GM18520 (cell line): ENCODE measurements at regions not wholly inside any gene's neighbourhood (a gene's known extent, or its start where the extent isn't known, plus 50 kb on each side); places are given as distances from the start of the nearest gene placed in this dataset.
"Not testable (repeated sequence)": the region's sequence is repeated elsewhere in the genome, so short reads cannot be mapped to it uniquely, and the experiment has no call there.

Experiments used
- ATAC-seq: cut with Tn5 transposase; IDR thresholded peaks from one replicate; pipeline ENCODE4 v1.9.1; 2021; ENCODE audit not compliant: unreplicated experiment

DNA sequence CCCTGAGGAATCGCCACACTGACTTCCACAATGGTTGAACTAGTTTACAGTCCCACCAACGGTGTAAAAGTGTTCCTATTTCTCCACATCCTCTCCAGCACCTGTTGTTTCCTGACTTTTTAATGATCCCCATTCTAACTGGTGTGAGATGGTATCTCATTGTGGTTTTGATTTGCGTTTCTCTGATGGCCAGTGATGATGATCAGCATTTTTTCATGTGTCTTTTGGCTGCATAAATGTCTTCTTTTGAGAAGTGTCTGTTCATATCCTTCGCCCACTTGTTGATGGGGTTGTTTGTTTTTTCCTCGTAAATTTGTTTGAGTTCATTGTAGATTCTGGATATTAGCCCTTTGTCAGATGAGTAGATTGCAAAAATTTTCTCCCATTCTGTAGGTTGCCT lies 223.5 kb downstream of the MAF start:
- ATAC-seq, result not testable (repeated sequence)

DNA sequence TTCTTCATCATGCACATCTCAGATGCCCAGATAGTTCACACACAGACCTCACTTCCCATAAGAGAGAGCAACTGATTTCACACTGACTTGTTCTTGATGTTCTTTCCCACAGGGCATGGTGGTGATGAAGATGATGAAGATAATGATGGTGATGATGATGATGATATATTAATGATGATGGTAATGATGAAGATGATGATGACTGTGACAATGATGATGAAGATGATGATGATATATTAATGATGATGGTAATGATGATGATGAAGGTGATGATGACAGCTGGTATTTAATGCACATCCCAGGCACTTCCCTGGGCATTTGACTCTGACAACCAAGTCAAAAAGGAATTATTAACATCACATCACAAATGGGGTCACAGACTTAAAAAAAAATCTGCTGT lies 225.2 kb downstream of the MAF start:
- ATAC-seq, result no peak

DNA sequence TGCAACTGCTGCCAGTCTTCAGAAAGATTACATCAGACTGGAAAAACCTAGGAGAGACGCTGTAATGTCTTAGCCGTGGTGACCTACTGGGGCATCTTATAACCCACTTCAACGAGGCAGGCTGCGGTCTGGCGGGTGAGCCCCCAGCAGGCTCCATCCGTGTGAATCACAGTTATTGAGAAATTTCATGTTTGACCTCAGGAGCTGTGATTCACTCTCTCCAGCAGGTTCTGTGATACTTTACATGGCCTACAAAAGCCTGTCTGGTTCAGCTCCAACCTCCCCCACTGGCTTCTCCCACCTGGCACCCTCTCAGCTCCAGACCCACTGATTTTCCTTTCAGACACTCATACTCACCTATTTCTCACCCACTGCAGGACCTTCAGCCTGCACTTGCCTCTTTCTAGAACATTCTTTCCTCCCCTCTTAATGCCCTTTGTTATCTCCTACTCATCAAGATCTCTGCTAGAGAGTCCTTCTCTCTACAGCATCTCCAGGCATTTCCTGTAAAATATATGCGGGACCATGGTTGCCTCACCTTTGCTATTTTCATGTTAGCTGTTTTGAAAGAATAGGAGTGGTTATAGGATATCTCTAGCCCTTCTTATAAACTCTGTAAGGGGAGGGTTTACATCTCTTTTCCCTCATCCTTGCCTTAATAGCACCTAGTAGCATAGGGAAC lies 227.9 kb downstream of the MAF start:
- no peak for ATAC-seq

DNA sequence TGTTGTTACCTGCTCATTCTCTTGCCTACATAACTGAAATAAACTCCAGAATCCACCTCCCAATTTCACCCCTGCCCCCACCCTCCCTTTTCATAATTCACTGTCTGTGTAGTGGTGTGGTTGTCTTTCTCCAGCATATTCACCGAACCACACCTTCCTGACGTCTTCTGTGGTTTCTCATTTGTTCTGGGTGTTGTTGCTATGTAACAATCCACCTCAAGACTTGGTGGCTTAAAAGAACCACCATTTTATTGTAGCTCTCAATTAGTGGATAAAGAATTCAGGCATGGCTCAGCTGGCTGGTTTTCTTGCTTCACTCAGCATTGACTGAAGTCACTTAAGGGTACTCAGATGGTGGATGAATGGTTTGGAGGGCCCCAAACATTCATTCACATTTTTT lies 229.8 kb downstream of the MAF start:
- ATAC-seq, result no peak

DNA sequence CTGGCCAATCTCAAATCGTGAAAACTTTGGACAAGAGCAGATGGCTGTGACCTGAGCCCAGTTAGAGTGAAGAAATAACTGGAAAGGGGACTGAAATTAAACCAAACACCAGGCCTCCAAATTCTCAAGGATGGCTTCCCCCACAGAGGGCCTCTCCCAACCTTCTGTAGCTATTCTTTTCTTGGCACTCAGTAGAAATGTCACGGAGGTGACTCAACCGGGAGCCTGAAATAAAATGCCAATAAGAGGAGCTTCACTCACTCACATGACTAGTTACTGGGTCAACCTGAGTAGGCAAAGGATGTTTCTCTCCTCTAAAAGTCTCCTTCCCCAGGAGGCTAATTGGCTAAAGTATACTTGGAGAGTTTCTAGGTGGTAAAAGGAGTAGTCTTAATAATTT lies 230.7 kb downstream of the MAF start:
- ATAC-seq, result no peak

DNA sequence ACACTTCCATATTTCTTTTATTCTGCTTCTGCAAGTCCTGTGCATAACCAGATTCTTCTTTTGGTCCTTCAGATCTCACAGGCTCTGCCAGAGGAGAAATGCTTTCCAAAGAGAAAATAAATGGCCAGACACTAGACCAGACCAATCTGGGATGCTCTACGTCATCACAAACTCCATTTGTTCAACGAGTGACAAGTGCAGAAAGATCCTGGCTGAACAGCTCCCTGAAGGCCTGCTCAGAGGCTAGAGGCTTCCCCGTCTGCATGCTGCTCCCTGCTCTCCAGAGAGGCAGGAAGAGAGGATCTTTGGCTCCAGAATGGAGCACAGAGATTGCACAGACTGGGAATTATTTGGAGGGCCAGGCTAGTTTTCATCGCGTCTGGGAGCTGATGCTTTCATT lies 232.7 kb downstream of the MAF start:
- ATAC-seq, result no peak

DNA sequence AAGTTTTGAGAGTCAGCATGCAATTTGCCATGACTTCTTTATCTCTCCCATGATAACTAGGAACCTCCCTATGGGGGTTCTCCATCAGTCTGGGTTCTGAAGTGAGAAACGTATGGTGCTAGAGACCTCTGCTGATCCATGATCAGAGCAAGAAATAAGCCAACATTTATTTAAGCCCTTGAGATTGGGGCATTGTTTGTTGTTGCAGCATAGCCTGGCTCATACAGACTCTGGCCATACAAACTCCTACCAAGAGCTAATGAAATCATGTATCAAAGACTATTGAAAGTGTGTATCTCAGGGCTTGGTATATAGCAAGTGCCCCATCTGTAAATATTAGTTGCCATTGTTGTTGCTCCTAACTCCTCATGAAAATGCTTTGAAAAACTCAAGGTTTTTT lies 233.9 kb downstream of the MAF start:
- ATAC-seq, result no peak

DNA sequence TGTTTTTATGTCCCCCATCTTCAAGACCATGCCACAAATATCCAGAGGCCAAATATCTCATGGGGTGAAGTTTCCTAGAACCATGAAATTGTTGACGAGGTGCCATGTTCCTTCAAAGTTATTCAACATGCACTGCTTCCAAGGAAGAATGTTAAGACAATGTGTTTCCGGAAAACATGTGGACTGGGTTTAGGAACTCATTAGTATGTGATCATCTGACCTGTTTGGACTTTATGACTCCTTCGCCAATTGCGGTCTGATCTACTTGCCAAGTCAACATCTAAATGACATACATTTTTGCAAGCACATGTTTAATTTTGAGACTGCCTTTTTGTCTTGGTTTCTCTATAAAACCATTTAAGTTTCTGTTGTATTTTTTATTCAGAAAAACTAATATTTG lies 234.8 kb downstream of the MAF start:
- ATAC-seq, result no peak

DNA sequence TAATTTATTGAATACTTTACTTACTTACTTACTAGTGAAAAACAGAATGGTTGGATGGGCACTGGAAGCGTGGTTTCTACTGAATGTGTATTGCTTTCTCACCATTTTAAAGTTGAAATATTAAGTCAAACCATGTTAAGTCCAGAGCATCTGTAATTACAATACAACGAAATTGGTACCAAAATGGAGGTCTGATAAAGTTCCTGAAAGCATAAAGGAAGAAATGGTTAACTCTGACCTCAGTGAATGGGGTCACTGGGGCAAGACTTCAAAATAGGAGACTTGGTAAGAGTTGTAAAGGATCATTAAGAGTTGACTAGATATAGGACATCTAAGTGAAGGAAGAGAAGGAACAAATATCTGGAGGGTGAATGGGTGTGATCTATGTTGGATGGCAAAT lies 237.1 kb downstream of the MAF start:
- no peak for ATAC-seq

DNA sequence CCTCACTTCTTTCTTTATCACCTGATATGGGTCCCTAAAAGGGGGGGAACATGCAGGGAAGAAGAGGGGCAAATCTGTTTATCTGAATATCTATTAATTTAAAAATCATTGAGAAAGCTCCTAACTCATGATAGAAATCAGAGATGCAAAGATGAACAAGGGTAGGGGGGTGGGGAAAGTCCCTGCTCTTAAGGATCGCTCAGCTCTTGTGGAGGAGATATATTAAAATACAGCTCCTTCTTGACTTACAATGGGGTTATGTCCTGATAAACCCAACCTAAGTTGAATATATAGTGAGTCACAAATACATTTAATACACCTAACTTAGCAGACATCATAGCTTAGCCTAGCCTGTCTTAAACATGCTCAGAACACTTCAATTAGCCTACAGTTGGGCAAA lies 237.5 kb downstream of the MAF start:
- ATAC-seq, result no peak

DNA sequence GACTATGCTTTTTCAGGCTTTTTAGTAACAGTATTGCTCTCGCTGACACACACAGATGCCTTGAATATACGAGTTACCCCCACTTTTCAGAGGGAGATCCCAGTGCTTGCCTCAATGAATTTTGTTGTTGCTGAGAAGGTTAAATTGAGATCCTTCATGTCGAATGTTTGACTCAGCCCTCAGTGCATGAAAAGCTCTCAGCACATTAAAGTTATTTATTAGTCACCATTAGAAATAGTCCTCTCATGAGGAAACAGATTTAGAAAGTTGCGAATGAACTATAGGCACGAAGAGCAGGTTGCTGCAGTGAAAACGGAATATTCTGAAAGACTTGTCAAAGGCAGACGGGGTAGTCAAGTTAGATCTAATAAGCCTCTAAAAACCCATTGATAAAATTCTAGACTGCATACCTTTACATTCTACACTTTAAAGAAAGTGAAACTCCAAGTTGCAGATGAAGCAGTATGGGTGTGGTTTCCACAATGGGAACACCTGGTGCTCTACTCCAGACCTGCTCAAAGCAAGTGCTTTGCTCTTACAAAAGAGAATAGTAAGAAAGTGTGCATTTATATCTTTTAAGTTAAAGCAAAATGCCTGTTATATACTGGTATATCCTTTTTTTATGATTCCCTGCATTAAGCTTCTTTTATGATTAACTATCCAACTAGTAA lies 238.1 kb downstream of the MAF start:
- ATAC-seq, result no peak

DNA sequence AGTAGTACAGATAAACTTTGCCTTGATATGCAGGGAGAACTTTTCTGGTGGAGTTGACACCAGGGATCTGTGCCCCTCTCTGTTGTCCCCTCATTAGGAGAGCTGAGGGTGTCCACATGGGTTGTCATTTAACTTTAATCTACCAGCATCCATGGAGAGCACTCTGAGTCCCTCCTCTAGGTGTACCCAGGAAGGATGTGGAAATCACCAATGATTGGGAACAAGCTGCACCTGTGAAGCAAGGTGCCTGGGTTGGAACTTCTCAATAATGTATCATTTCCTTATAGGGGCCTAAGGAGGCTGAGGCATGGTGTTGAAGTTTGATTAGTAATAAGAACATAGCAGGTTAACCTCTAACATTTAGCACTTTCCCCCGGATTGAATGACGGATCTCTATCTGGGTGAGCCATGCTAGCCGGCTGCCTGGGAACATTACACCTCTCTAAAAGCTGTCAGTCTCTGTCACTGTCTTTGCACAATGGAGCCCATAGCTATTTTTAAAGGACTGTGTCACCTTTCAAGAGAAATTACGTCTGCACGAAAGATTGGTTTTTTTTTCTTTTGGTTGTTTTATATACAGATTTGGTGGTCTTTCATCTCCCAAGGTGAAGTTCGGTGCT lies 239.3 kb downstream of the MAF start:
- ATAC-seq, result no peak

DNA sequence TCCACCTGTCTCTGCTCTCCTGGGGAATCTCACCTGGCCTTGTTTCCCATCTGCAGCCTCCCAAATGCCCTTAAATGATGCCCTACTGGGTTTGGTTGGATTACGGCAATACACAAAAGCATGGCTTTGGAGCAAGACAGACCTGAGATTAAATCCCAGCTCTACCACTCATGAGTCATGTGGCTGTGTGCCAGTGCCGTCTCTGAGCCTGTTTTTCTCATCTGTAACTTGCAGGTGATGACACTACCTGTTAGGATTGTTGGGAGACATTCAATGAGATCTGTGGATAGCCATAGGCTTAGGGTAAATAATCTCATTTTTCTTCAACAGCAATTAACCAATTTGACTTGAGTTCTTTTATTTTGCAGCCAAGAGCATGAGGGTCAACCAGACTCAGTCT lies 240.3 kb downstream of the MAF start:
- no peak for ATAC-seq

DNA sequence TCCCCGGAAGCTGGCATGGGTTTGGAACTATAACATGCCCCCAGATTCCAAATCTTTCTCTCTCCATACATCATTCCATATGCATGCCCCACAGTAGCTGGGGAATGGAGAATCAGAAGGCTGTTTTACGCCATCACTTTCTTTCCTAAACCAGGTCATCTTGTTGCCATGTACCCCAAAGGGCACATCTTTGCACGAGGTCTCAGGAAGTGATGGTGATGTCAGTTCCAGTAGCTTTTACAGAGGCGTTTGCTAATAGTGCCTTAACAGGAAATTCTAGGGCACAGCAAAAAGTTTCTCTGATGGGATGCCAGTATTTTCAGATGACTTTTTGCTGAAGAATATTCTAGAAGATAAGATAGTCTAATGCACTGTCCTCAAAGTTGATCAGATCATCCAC lies 241.5 kb downstream of the MAF start:
- no peak for ATAC-seq

DNA sequence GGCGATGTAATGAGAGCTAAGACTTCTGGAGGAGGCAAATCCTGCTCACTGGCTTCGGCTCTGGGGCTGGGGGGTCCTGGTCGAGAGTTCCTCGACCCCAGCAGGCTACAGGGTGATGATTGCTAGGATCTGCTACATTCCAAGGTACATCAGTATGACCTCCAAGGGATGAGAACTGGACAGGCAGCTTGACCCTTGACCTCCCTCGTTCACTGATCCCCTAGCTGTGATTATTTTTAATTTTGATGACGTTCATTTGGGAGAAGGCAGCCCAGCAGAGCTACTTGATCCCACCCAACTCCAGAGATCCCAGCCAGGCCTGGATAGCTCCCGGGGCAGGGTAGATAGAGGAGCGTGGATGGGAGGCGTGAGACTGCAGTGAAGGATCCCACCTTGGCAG lies 242.3 kb downstream of the MAF start:
- no peak for ATAC-seq

DNA sequence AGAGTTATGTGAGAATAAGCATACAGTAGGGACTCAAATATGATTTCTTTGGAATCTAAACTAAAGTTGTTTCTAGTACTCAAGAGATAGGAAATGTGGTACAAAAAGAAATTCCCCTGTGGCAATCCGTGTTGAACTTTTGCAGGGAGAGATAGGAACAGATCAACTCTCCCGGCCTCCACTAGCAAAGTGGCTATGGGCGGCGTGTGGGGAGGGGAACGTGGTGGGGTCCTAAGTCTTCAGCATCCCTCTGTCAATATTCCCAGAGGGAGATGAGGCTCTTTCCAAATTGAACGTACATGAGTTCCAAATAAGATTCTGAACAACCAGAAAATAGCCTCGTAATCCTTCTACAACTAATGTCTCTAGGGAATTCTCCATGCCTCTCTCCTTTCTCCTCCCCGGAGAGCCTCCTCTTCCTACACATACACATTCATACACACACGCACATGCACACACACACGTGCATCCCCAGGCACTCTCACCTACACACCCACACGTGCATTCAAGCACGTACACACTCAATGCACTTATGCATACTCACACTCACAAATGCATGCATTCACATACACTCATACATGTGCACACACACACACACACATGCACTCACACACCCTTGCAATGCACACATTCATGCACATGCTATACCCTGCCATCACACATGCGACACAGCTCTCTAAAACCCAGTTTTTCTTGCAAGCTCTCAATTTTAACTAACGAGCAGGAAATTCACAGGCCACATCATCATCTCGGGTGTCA lies 244.8 kb downstream of the MAF start:
- no peak for ATAC-seq

DNA sequence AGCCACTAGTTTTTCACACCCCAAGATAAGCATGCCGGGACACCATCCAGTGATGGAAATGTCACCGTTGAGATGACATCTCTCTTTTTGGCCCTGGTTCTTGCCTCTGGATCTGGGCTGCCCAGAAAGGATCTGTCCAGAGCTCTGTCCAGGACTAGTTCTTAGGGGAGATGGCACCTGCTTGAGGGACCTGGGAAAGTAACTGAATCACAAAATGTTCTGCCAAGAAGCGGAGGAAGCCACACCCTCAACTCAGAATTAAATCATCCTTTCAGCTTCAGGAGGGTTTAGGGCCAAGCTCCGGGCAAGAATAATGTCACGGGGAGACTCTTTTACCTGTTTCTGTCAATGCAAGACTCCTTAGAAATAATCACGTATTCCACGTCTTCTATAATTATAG lies 248.6 kb downstream of the MAF start:
- ATAC-seq, result no peak

DNA sequence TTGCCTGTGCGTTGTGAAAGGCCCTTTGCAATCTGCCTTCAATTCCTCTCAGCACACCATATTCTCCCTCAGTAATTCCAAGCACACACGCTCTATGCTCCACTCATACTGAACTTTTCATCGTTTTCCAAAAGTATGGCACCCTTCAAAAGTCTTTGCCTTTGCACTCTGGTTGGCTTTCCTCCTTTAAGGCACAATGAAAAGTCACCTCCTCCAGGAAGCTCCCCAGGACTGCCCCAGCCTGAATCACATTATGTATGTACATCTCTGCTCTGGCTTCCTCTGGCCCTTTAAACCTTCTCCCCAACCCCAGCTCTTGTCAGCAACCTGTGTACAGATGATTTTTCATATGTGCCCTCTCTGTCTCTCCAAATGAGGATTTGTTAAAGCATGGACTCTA lies 250.7 kb downstream of the MAF start:
- ATAC-seq, result no peak

DNA sequence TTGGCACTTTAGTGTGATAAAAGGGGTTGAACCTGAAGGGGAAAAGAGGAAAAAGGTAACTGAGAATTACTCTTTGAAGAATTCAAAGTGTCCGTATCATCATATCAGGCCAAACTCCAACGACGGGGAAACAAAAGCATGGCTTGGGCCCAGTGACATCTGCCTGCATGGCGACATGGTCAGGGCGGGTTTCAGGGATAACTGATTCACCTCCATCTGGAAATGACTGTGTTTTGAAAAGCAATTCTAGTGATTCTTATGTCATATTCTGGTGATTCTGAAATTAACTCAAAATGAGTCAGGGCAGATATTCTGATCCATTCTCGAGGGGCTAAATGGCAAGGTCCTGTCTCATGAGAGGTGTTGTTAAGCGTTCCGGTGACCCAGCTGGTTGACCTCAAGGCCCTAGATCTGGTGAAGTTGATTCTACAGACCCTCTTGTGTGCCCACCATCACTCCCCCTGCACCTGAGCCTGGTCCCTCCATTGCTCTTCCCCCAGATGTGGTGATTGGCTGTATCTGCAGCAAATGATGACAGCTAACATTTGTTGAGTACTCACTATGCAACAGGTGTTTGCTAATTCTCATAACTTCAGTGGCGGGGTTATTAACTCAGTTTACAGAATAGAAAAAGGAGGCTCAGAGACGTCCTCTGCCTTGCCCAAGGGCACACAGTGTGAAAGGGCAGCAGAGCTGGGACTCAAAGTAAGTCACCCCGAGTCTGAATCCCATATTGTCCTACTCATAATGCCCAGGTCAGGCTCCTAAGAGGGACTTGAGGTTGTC lies 251.8 kb downstream of the MAF start:
- ATAC-seq, result no peak

DNA sequence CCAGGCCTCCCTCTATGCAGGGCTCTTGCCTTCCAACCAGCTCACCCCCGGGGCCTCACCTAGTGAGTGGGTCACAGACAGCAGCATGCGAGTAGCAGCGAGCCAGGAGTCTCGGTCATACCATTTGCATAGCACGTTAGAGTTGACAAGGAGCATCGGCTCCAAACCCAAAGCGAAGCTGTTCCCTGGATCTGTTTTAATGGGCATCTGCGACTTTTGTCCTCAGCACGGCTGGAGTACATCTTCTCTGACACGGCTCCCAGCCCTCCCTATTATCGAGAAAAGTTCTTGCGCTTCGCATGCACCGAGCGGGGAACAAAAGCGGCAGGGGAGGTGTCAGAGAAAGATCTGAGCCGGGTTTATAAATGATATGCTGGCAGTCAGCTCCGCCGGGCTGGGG lies 253.3 kb downstream of the MAF start:
- no peak for ATAC-seq

DNA sequence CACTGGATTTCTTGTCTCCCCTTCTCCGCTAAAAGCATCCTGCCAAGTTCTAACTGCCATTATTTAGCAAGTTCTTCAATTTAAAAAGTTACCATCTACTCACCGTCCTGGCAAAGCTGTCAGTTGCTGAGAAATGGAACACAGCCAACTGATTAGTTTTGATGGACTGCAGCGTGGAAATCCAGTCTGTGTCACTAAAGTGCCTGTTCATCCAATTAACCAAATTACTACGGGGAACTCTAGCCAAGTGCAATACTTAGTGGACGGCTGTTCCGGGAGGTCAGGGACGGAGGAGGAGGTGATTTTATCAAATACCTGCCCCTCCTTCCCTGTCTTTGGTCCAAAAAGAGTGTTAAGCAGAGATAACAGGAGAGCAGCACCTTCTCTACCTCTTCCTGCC lies 260.7 kb downstream of the MAF start:
- ATAC-seq, result no peak
